CD14-positive monocyte (primary cell): ENCODE measurements at regions not wholly inside any gene's neighbourhood (a gene's known extent, or its start where the extent isn't known, plus 50 kb on each side); places are given as distances from the start of the nearest gene placed in this dataset.

Experiments
- DNase-seq, 3 donors: peaks; one replicate each; pipeline ENCODE4 v3.0.0-alpha.2; 2011 to 2022
- H2AFZ ChIP-seq: 2 replicates; pipeline ENCODE4 v1.6.0; 2012; ENCODE audit warnings: mild to moderate bottlenecking, low read depth, low read length, inconsistent platforms; ENCODE audit not compliant: insufficient read depth, poor library complexity, severe bottlenecking
- H3K27ac ChIP-seq, 2 donors: 1 replicate in 1 of 2; 2 replicates in 1 of 2; pipeline ENCODE4 v1.5.1; 2012 to 2013; ENCODE audit warnings: low read length in 2 of 2, control low read depth in 1 of 2, inconsistent platforms in 1 of 2, low read depth in 1 of 2, mild to moderate bottlenecking in 1 of 2
- H3K27me3 ChIP-seq, 2 donors: one replicate each; pipeline versions ENCODE4 v1.6.0 to v1.6.1; 2011 to 2013; ENCODE audit warnings: low read length in 2 of 2; ENCODE audit not compliant: control insufficient read depth in 2 of 2, insufficient read depth in 2 of 2
- H3K36me3 ChIP-seq, 2 donors: replicated peaks in 1 of 2; 1 replicate in 1 of 2; 2 replicates in 1 of 2; pipeline versions ENCODE4 v1.5.1 to v1.6.1; 2012 to 2013; ENCODE audit warnings: low read length in 2 of 2, control low read depth in 1 of 2, inconsistent platforms in 1 of 2, mild to moderate bottlenecking in 1 of 2; ENCODE audit not compliant: insufficient read depth in 2 of 2, control insufficient read depth in 1 of 2
- H3K4me1 ChIP-seq, 2 donors: 1 replicate in 1 of 2; 2 replicates in 1 of 2; pipeline versions ENCODE4 v1.5.1 to v1.6.1; 2012 to 2013; ENCODE audit warnings: low read length in 2 of 2, control low read depth in 1 of 2, inconsistent platforms in 1 of 2, mild to moderate bottlenecking in 1 of 2, moderate library complexity in 1 of 2; ENCODE audit not compliant: insufficient read depth in 2 of 2, control insufficient read depth in 1 of 2
- H3K4me2 ChIP-seq: replicated peaks from 2 replicates; pipeline ENCODE3; 2012; ENCODE audit warnings: low read length, moderate library complexity, mild to moderate bottlenecking; ENCODE audit not compliant: poor library complexity, severe bottlenecking; ENCODE audit errors: extremely low read depth
- H3K4me3 ChIP-seq, 3 experiments: fragments of 200-600 bp in 1 of 3; sonication (generic) in 1 of 3; replicated peaks in 1 of 3; 1 replicate in 2 of 3; 2 replicates in 1 of 3; pipeline ENCODE4 v1.5.1; 2011 to 2013; ENCODE audit warnings: low read length in 3 of 3, mild to moderate bottlenecking in 3 of 3, control low read depth in 2 of 3, low read depth in 2 of 3, inconsistent platforms in 1 of 3, moderate library complexity in 1 of 3
- H3K79me2 ChIP-seq: 2 replicates; pipeline ENCODE4 v1.6.0; 2012; ENCODE audit warnings: mild to moderate bottlenecking, control low read depth, inconsistent platforms, low read length, moderate library complexity; ENCODE audit not compliant: insufficient read depth
- H3K9ac ChIP-seq: 2 replicates; pipeline ENCODE4 v1.6.0; 2017; ENCODE audit warnings: low read length, mild to moderate bottlenecking; ENCODE audit not compliant: insufficient read depth, poor library complexity, severe bottlenecking
- H3K9me3 ChIP-seq, 2 donors: replicated peaks in 1 of 2; 1 replicate in 1 of 2; 2 replicates in 1 of 2; pipeline versions ENCODE4 v1.5.1 to v1.6.1; 2012 to 2013; ENCODE audit warnings: low read length in 2 of 2, control low read depth in 1 of 2; ENCODE audit not compliant: control insufficient read depth in 1 of 2, insufficient read depth in 1 of 2
- H4K20me1 ChIP-seq: 2 replicates; pipeline ENCODE4 v1.6.0; 2012; ENCODE audit warnings: mild to moderate bottlenecking, low read length, control low read depth, moderate library complexity; ENCODE audit not compliant: insufficient read depth
- H3K27ac Mint-ChIP-seq, 7 donors: one replicate each; pipeline ENCODE4 v1.8.0; 2020; ENCODE audit warnings: mild to moderate bottlenecking in 7 of 7, mixed read lengths in 7 of 7, moderate library complexity in 6 of 7, inconsistent platforms in 2 of 7
- H3K27me3 Mint-ChIP-seq, 3 donors: one replicate each; pipeline ENCODE4 v1.8.0; 2021 to 2022; ENCODE audit warnings: low read depth in 3 of 3, mild to moderate bottlenecking in 3 of 3, mixed read lengths in 3 of 3, moderate library complexity in 3 of 3, inconsistent platforms in 1 of 3
- H3K36me3 Mint-ChIP-seq, 2 donors: one replicate each; pipeline ENCODE4 v1.8.0; 2020; ENCODE audit warnings: mixed read lengths in 2 of 2, inconsistent platforms in 1 of 2, mild to moderate bottlenecking in 1 of 2
- H3K4me1 Mint-ChIP-seq: one replicate; pipeline ENCODE4 v1.8.0; 2020; ENCODE audit warnings: mild to moderate bottlenecking, mixed read lengths
- H3K4me3 Mint-ChIP-seq, 2 donors: one replicate each; pipeline ENCODE4 v1.8.0; 2020; ENCODE audit warnings: mild to moderate bottlenecking in 2 of 2, mixed read lengths in 2 of 2, moderate library complexity in 1 of 2
- H3K9me3 Mint-ChIP-seq, 7 donors: one replicate each; pipeline ENCODE4 v1.8.0; 2020 to 2022; ENCODE audit warnings: mixed read lengths in 7 of 7, mild to moderate bottlenecking in 6 of 7, moderate library complexity in 6 of 7, inconsistent platforms in 2 of 7
- CTCF ChIP-seq: fragments of 200-600 bp; IDR thresholded peaks from one replicate; pipeline ENCODE4 v1.8.0; 2022; ENCODE audit warnings: antibody characterized with exemption, mild to moderate bottlenecking
- WGBS: methylation state at CpG from one replicate; pipeline ENCODE4 v1.1.5; 2013; ENCODE audit warnings: missing lambda C conversion rate; ENCODE audit not compliant: insufficient coverage; 5-methylcytosine and 5-hydroxymethylcytosine counted together
- intact Hi-C, 2 donors: fragments of 100-400 bp; cut with micrococcal nuclease; formaldehyde crosslinking; loops; one replicate each; pipeline versions ENCODE4 v1.15.0 to v1.15.1; 2023

GRCh38 chr16:66223176-66223780 is 143.2 kb upstream of the CDH5 start:
- TF ChIP-seq CTCF, result no peak
- H3K4me1 ChIP-seq, result peaks cover 24 to 30% of the 10 kb centered on the region in 2 donors
- WGBS, result 32% methylated on average over 5 of the region's 8 CpGs
- no peak for DNase-seq
- no peaks in the 10 kb centered on the region for H3K79me2 ChIP-seq
- H3K27ac ChIP-seq, result no peak overlapping the region
- Mint-ChIP-seq H3K36me3 (no peaks in the 10 kb centered on the region), H3K9me3 (no peaks in the 10 kb centered on the region), H3K27ac (peak overlapping the region in 1 of 7 donors; percentile 57), H3K4me3 (peak overlapping the region in 1 of 2 donors; percentile 42), H3K27me3 (peaks cover 0 to 12% (median 9%) of the 10 kb centered on the region in 3 donors), H3K4me1 (peaks cover 34% of the 10 kb centered on the region)
- H3K9ac ChIP-seq, result no peak overlapping the region
- H3K4me3 ChIP-seq, result no peak overlapping the region
- H3K4me2 ChIP-seq, result no peak overlapping the region
- intact Hi-C loops, result loop anchor here in 1 of 2 donors (10.0 kb wide), 1 partner anchor 58 kb away; no protein-coding TSS in a partner anchor
- H3K36me3 ChIP-seq, result no peaks in the 10 kb centered on the region
- no peaks in the 10 kb centered on the region for H4K20me1 ChIP-seq
- H3K27me3 ChIP-seq, result no peaks in the 10 kb centered on the region
- H3K9me3 ChIP-seq, result no peaks in the 10 kb centered on the region
- H2AFZ ChIP-seq, result no peak overlapping the region

- Histone ChIP-seq H3K9me3 (no peaks in the 10 kb centered on the region), H3K27me3 (no peaks in the 10 kb centered on the region), H3K4me3 (no peak overlapping the region), H3K4me1 (peaks cover 19 to 24% of the 10 kb centered on the region in 2 donors), H2AFZ (no peak overlapping the region), H4K20me1 (no peaks in the 10 kb centered on the region), H3K79me2 (no peaks in the 10 kb centered on the region), H3K27ac (no peak overlapping the region), H3K36me3 (no peaks in the 10 kb centered on the region), H3K9ac (no peak overlapping the region), H3K4me2 (no peak overlapping the region)
- Mint-ChIP-seq H3K27ac (no peak overlapping the region), H3K27me3 (peaks cover 0 to 12% (median 9%) of the 10 kb centered on the region in 3 donors), H3K9me3 (no peaks in the 10 kb centered on the region), H3K4me1 (peaks cover 29% of the 10 kb centered on the region), H3K36me3 (no peaks in the 10 kb centered on the region), H3K4me3 (no peak overlapping the region)
- intact Hi-C loops, result loop anchor here in 1 of 2 donors (10.0 kb wide), 1 partner anchor 58 kb away; no protein-coding TSS in a partner anchor
- no peak for TF ChIP-seq CTCF
- DNase-seq, result no peak
- WGBS, result 100% methylated on average over 1 of the region's 1 CpG
Measured at GRCh38 chr16:66222756-66223155, 143.7 kb upstream of the CDH5 start.
